Uterus (tissue), 3 donors: ENCODE measurements at regions not wholly inside any gene's neighbourhood (a gene's known extent, or its start where the extent isn't known, plus 50 kb on each side); places are given as distances from the start of the nearest gene placed in this dataset.

ENCODE experiments used
- DNase-seq, 2 donors: peaks; one replicate each; pipeline ENCODE4 v3.0.0-alpha.2; 2019 to 2020
- H3K27ac ChIP-seq, 2 donors: fragments of 200-600 bp; sonication (generic); 1 replicate in 1 of 2; 2 replicates in 1 of 2; pipeline ENCODE4 v1.5.1; 2016 to 2018
- H3K27me3 ChIP-seq, 2 donors: fragments of 200-600 bp; sonication (generic); one replicate each; pipeline ENCODE4 v1.5.1; 2018 to 2019; ENCODE audit warnings: control low read depth in 1 of 2
- H3K36me3 ChIP-seq, 2 donors: fragments of 200-600 bp; sonication (generic); one replicate each; pipeline ENCODE4 v1.5.1; 2019; ENCODE audit warnings: control low read depth in 1 of 2
- H3K4me1 ChIP-seq, 2 donors: fragments of 200-600 bp; sonication (generic); one replicate each; pipeline ENCODE4 v1.5.1; 2018 to 2019; ENCODE audit warnings: control low read depth in 1 of 2
- H3K4me3 ChIP-seq, 2 donors: fragments of 200-600 bp; sonication (generic); 1 replicate in 1 of 2; 2 replicates in 1 of 2; pipeline ENCODE4 v1.5.1; 2018 to 2019; ENCODE audit warnings: mild to moderate bottlenecking in 1 of 2
- H3K9me3 ChIP-seq, 2 donors: fragments of 200-600 bp; sonication (generic); one replicate each; pipeline ENCODE4 v1.5.1; 2019; ENCODE audit warnings: control low read depth in 1 of 2
- CTCF ChIP-seq, 4 experiments: fragments of 200-600 bp in 2 of 4; fragments of 450-650 bp in 2 of 4; sonication (generic) in 2 of 4; IDR thresholded peaks; one replicate each; pipeline ENCODE4 v1.5.1; 2016 to 2019; ENCODE audit warnings: antibody characterized with exemption in 4 of 4, mild to moderate bottlenecking in 2 of 4, moderate library complexity in 1 of 4
- POLR2A ChIP-seq, 2 donors: fragments of 450-650 bp; IDR thresholded peaks; one replicate each; pipeline ENCODE4 v1.6.1; 2016; ENCODE audit warnings: antibody characterized with exemption in 2 of 2, mild to moderate bottlenecking in 1 of 2, moderate library complexity in 1 of 2
- intact Hi-C: fragments of 100-400 bp; cut with DNase I; formaldehyde crosslinking; loops from one replicate; pipeline ENCODE4 v1.15.1; 2023; ENCODE audit warnings: low total_unique reads
- donor health status: DM: yes; HTN: yes; CAD: no.

GRCh38 chr6:137749696-137750211, 117.3 kb upstream of the TNFAIP3 start:
- no peak overlapping the region for H3K27ac ChIP-seq
- H3K27me3 ChIP-seq: no peaks in the 10 kb centered on the region
- TF ChIP-seq CTCF (IDR thresholded peaks at IDR 0.05): no peak
- TF ChIP-seq POLR2A (IDR thresholded peaks at IDR 0.05): no peak
- H3K4me1 ChIP-seq: no peaks in the 10 kb centered on the region
- DNase-seq: no peak
- no peak overlapping the region for H3K4me3 ChIP-seq
- intact Hi-C loops: no loop called here
- H3K36me3 ChIP-seq: no peaks in the 10 kb centered on the region
- H3K9me3 ChIP-seq: no peaks in the 10 kb centered on the region

- no peaks in the 10 kb centered on the region for H3K27me3 ChIP-seq
These were observed 116.8 kb upstream of the TNFAIP3 start for GRCh38 chr6:137750297-137750696.

GRCh38 chr6:137751768-137752560, 115.1 kb upstream of the TNFAIP3 start:
- TF ChIP-seq CTCF (IDR thresholded peaks at IDR 0.05) (no peak), POLR2A (IDR thresholded peaks at IDR 0.05) (no peak)
- intact Hi-C loops: no loop called here
- Histone ChIP-seq H3K4me3 (no peak overlapping the region), H3K36me3 (no peaks in the 10 kb centered on the region), H3K27ac (no peak overlapping the region), H3K4me1 (no peaks in the 10 kb centered on the region), H3K9me3 (no peaks in the 10 kb centered on the region), H3K27me3 (no peaks in the 10 kb centered on the region)
- DNase-seq: no peak

More at GRCh38 chr6:137750297-137750696, 116.8 kb upstream of the TNFAIP3 start:
- intact Hi-C loops: no loop called here
- no peaks in the 10 kb centered on the region for H3K9me3 ChIP-seq
- DNase-seq: no peak
- no peak overlapping the region for H3K4me3 ChIP-seq
- no peaks in the 10 kb centered on the region for H3K4me1 ChIP-seq
- H3K27ac ChIP-seq: no peak overlapping the region
- no peaks in the 10 kb centered on the region for H3K36me3 ChIP-seq
- TF ChIP-seq POLR2A (IDR thresholded peaks at IDR 0.05) (no peak), CTCF (IDR thresholded peaks at IDR 0.05) (no peak)

- H3K4me3 ChIP-seq: no peak overlapping the region
- intact Hi-C loops: no loop called here
- H3K27ac ChIP-seq: no peak overlapping the region
- H3K9me3 ChIP-seq: no peaks in the 10 kb centered on the region
- H3K36me3 ChIP-seq: no peaks in the 10 kb centered on the region
- DNase-seq: no peak
- H3K4me1 ChIP-seq: no peaks in the 10 kb centered on the region
- TF ChIP-seq CTCF (IDR thresholded peaks at IDR 0.05) (no peak), POLR2A (IDR thresholded peaks at IDR 0.05) (no peak)
- no peaks in the 10 kb centered on the region for H3K27me3 ChIP-seq
These were observed 112.7 kb upstream of the TNFAIP3 start for GRCh38 chr6:137754366-137754765.

- H3K27ac ChIP-seq: no peak overlapping the region
- no peak overlapping the region for H3K4me3 ChIP-seq
- TF ChIP-seq CTCF (IDR thresholded peaks at IDR 0.05): no peak
- TF ChIP-seq POLR2A (IDR thresholded peaks at IDR 0.05): no peak
- no peaks in the 10 kb centered on the region for H3K9me3 ChIP-seq
- DNase-seq: no peak
- intact Hi-C loops: no loop called here
- no peaks in the 10 kb centered on the region for H3K4me1 ChIP-seq
- no peaks in the 10 kb centered on the region for H3K36me3 ChIP-seq
- no peaks in the 10 kb centered on the region for H3K27me3 ChIP-seq
These were observed 112.2 kb upstream of the TNFAIP3 start for GRCh38 chr6:137754866-137755265.
